ENCODE measurements at regions not wholly inside any gene's neighbourhood (a gene's known extent, or its start where the extent isn't known, plus 50 kb on each side); places are given as distances from the start of the nearest gene placed in this dataset.

GRCh38 chr15:97653896-97654295 is 306.6 kb upstream of the ARRDC4 start:
- peaks cover 0 to 7% (median 3%) of the 10 kb centered on the region in 5 donors for H3K4me1 ChIP-seq (ENCODE audit: control insufficient read depth in 5 of 5, insufficient read depth in 5 of 5, low read length in 5 of 5)
- H3K4me3 ChIP-seq (ENCODE audit: low read depth in 1 of 5, low read length in 5 of 5) = no peak overlapping the region
- no peak overlapping the region for H3K27ac ChIP-seq (ENCODE audit: low read depth, low read length)
- H3K9me3 ChIP-seq (ENCODE audit: control insufficient read depth in 5 of 5, low read length in 5 of 5) = no peaks in the 10 kb centered on the region
- no peak overlapping the region for H3K9ac ChIP-seq (ENCODE audit: low read length in 5 of 5)
- no peaks in the 10 kb centered on the region for H3K36me3 ChIP-seq (ENCODE audit: control insufficient read depth in 5 of 5, insufficient read depth in 5 of 5, low read length in 5 of 5)
- H3K27me3 ChIP-seq (ENCODE audit: control insufficient read depth in 5 of 5, insufficient read depth in 4 of 5, low read length in 5 of 5) = peaks cover 8 to 14% (median 12%) of the 10 kb centered on the region in 5 donors

- Histone ChIP-seq H3K36me3 (ENCODE audit: control insufficient read depth in 5 of 5, insufficient read depth in 5 of 5, low read length in 5 of 5) (no peaks in the 10 kb centered on the region), H3K4me3 (ENCODE audit: low read depth in 1 of 5, low read length in 5 of 5) (no peak overlapping the region), H3K27ac (ENCODE audit: low read depth, low read length) (no peak overlapping the region), H3K4me1 (ENCODE audit: control insufficient read depth in 5 of 5, insufficient read depth in 5 of 5, low read length in 5 of 5) (peaks cover 0 to 7% (median 3%) of the 10 kb centered on the region in 5 donors), H3K27me3 (ENCODE audit: control insufficient read depth in 5 of 5, insufficient read depth in 4 of 5, low read length in 5 of 5) (peaks cover 8 to 14% (median 12%) of the 10 kb centered on the region in 5 donors), H3K9ac (ENCODE audit: low read length in 5 of 5) (no peak overlapping the region), H3K9me3 (ENCODE audit: control insufficient read depth in 5 of 5, low read length in 5 of 5) (no peaks in the 10 kb centered on the region)
These were observed 305.9 kb upstream of the ARRDC4 start for GRCh38 chr15:97654481-97655076.

DNA sequence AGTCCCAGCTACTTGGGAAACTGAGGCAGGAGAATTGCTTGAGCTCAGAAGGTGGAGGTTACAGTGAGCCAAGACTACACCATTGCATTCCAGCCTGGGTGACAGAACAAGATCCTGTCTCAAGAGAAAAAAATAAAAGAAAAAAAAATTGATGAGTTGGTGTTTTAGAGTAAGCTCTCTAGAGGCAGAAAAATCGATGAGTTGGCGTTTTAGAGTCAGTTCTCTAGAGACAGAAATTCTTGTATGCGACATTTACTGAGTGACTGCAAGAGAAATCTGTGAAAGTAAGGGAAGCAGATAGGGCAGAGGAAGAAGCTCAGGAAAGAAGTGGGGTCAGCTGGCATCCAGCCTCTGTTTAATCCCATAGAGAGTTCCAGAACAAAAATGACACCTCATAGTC is 298.7 kb upstream of the ARRDC4 start:
- H3K9ac ChIP-seq (ENCODE audit: low read length in 5 of 5) = no peak overlapping the region
- H3K4me3 ChIP-seq (ENCODE audit: low read depth in 1 of 5, low read length in 5 of 5) = no peak overlapping the region
- H3K36me3 ChIP-seq (ENCODE audit: control insufficient read depth in 5 of 5, insufficient read depth in 5 of 5, low read length in 5 of 5) = no peaks in the 10 kb centered on the region
- peaks cover 0 to 4% (median 0%) of the 10 kb centered on the region in 5 donors for H3K9me3 ChIP-seq (ENCODE audit: control insufficient read depth in 5 of 5, low read length in 5 of 5)
- no peak overlapping the region for H3K27ac ChIP-seq (ENCODE audit: low read depth, low read length)
- H3K27me3 ChIP-seq (ENCODE audit: control insufficient read depth in 5 of 5, insufficient read depth in 4 of 5, low read length in 5 of 5) = no peaks in the 10 kb centered on the region
- H3K4me1 ChIP-seq (ENCODE audit: control insufficient read depth in 5 of 5, insufficient read depth in 5 of 5, low read length in 5 of 5) = peaks cover 0 to 2% (median 0%) of the 10 kb centered on the region in 5 donors

GRCh38 chr15:97672586-97672985 is 287.9 kb upstream of the ARRDC4 start:
- H3K27ac ChIP-seq (ENCODE audit: low read depth, low read length) = no peak overlapping the region
- no peaks in the 10 kb centered on the region for H3K36me3 ChIP-seq (ENCODE audit: control insufficient read depth in 5 of 5, insufficient read depth in 5 of 5, low read length in 5 of 5)
- no peaks in the 10 kb centered on the region for H3K4me1 ChIP-seq (ENCODE audit: control insufficient read depth in 5 of 5, insufficient read depth in 5 of 5, low read length in 5 of 5)
- no peaks in the 10 kb centered on the region for H3K27me3 ChIP-seq (ENCODE audit: control insufficient read depth in 5 of 5, insufficient read depth in 4 of 5, low read length in 5 of 5)
- peaks cover 0 to 4% (median 0%) of the 10 kb centered on the region in 5 donors for H3K9me3 ChIP-seq (ENCODE audit: control insufficient read depth in 5 of 5, low read length in 5 of 5)
- no peak overlapping the region for H3K9ac ChIP-seq (ENCODE audit: low read length in 5 of 5)
- H3K4me3 ChIP-seq (ENCODE audit: low read depth in 1 of 5, low read length in 5 of 5) = no peak overlapping the region

- no peaks in the 10 kb centered on the region for H3K36me3 ChIP-seq (ENCODE audit: control insufficient read depth in 5 of 5, insufficient read depth in 5 of 5, low read length in 5 of 5)
- H3K4me3 ChIP-seq (ENCODE audit: low read depth in 1 of 5, low read length in 5 of 5) = no peak overlapping the region
- H3K9ac ChIP-seq (ENCODE audit: low read length in 5 of 5) = no peak overlapping the region
- no peak overlapping the region for H3K27ac ChIP-seq (ENCODE audit: low read depth, low read length)
- no peaks in the 10 kb centered on the region for H3K27me3 ChIP-seq (ENCODE audit: control insufficient read depth in 5 of 5, insufficient read depth in 4 of 5, low read length in 5 of 5)
- peaks cover 0 to 2% (median 0%) of the 10 kb centered on the region in 5 donors for H3K9me3 ChIP-seq (ENCODE audit: control insufficient read depth in 5 of 5, low read length in 5 of 5)
- H3K4me1 ChIP-seq (ENCODE audit: control insufficient read depth in 5 of 5, insufficient read depth in 5 of 5, low read length in 5 of 5) = no peaks in the 10 kb centered on the region
These were observed 281.8 kb upstream of the ARRDC4 start for GRCh38 chr15:97678656-97679055.

DNA sequence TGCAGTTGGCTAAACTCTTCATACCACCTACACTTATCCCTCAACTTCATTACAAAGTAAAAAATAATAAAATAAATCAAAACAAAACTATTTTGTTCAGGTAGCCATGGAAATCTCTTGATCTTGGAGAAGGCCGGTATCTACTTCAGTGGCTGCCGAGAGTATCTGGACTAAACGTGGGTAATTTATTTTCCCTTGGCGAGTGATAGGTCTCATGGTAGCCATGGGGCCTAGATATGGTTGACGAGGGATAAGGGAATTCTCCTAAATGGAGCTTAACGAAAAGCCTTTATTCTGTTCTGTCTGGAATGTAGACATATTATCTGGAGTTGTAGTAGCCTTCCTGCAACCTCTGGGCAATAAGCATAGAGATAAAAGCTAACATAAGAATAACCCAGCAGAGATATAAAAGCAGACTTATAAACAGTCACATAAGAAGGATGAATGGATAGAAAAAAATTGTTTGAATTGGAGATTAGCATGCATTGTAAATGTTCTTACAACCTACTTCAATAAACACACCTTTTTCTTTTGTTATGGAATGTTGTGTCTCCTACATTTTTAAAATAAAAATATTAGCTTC is 281.3 kb upstream of the ARRDC4 start:
- Histone ChIP-seq H3K27ac (ENCODE audit: low read depth, low read length) (no peak overlapping the region), H3K4me3 (ENCODE audit: low read depth in 1 of 5, low read length in 5 of 5) (no peak overlapping the region), H3K9ac (ENCODE audit: low read length in 5 of 5) (no peak overlapping the region)

GRCh38 chr15:97680606-97681220 is 279.8 kb upstream of the ARRDC4 start:
- Histone ChIP-seq H3K9me3 (ENCODE audit: control insufficient read depth in 5 of 5, low read length in 5 of 5) (no peaks in the 10 kb centered on the region), H3K27me3 (ENCODE audit: control insufficient read depth in 5 of 5, insufficient read depth in 4 of 5, low read length in 5 of 5) (no peaks in the 10 kb centered on the region), H3K27ac (ENCODE audit: low read depth, low read length) (no peak overlapping the region), H3K4me3 (ENCODE audit: low read depth in 1 of 5, low read length in 5 of 5) (no peak overlapping the region), H3K9ac (ENCODE audit: low read length in 5 of 5) (no peak overlapping the region), H3K36me3 (ENCODE audit: control insufficient read depth in 5 of 5, insufficient read depth in 5 of 5, low read length in 5 of 5) (no peaks in the 10 kb centered on the region), H3K4me1 (ENCODE audit: control insufficient read depth in 5 of 5, insufficient read depth in 5 of 5, low read length in 5 of 5) (no peaks in the 10 kb centered on the region)

More for the DNA sequence above, 281.3 kb upstream of the ARRDC4 start:
- no peaks in the 10 kb centered on the region for H3K36me3 ChIP-seq (ENCODE audit: control insufficient read depth in 5 of 5, insufficient read depth in 5 of 5, low read length in 5 of 5)
- H3K9me3 ChIP-seq (ENCODE audit: control insufficient read depth in 5 of 5, low read length in 5 of 5) = peaks cover 0 to 2% (median 0%) of the 10 kb centered on the region in 5 donors
- no peaks in the 10 kb centered on the region for H3K4me1 ChIP-seq (ENCODE audit: control insufficient read depth in 5 of 5, insufficient read depth in 5 of 5, low read length in 5 of 5)
- no peaks in the 10 kb centered on the region for H3K27me3 ChIP-seq (ENCODE audit: control insufficient read depth in 5 of 5, insufficient read depth in 4 of 5, low read length in 5 of 5)

GRCh38 chr15:97683831-97684230 is 276.7 kb upstream of the ARRDC4 start:
- Histone ChIP-seq H3K27ac (ENCODE audit: low read depth, low read length) (no peak overlapping the region), H3K9me3 (ENCODE audit: control insufficient read depth in 5 of 5, low read length in 5 of 5) (no peaks in the 10 kb centered on the region), H3K4me3 (ENCODE audit: low read depth in 1 of 5, low read length in 5 of 5) (no peak overlapping the region), H3K9ac (ENCODE audit: low read length in 5 of 5) (no peak overlapping the region), H3K36me3 (ENCODE audit: control insufficient read depth in 5 of 5, insufficient read depth in 5 of 5, low read length in 5 of 5) (no peaks in the 10 kb centered on the region), H3K27me3 (ENCODE audit: control insufficient read depth in 5 of 5, insufficient read depth in 4 of 5, low read length in 5 of 5) (no peaks in the 10 kb centered on the region), H3K4me1 (ENCODE audit: control insufficient read depth in 5 of 5, insufficient read depth in 5 of 5, low read length in 5 of 5) (no peaks in the 10 kb centered on the region)

DNA sequence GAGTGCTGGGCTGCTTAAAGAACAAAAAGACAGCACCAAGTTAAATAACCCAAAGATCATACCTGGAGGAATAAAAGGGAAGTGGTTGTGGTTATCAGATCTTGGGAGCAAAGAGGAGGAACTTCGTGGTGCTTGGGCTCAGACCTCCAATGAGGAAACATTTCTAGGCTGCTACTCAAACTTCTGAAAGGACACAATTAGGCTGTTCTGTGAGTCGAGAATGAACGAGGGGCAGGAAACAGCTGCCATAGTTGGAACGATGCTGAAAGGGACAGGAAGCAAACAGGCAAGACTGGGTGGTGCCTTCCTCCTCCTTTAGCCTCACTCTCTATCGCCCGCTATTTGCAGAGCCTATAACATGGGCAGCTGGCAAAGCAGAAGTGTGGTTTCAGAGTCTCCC is 276.3 kb upstream of the ARRDC4 start:
- Histone ChIP-seq H3K4me3 (ENCODE audit: low read depth in 1 of 5, low read length in 5 of 5) (no peak overlapping the region), H3K9me3 (ENCODE audit: control insufficient read depth in 5 of 5, low read length in 5 of 5) (no peaks in the 10 kb centered on the region), H3K27me3 (ENCODE audit: control insufficient read depth in 5 of 5, insufficient read depth in 4 of 5, low read length in 5 of 5) (no peaks in the 10 kb centered on the region), H3K9ac (ENCODE audit: low read length in 5 of 5) (no peak overlapping the region), H3K27ac (ENCODE audit: low read depth, low read length) (no peak overlapping the region), H3K4me1 (ENCODE audit: control insufficient read depth in 5 of 5, insufficient read depth in 5 of 5, low read length in 5 of 5) (no peaks in the 10 kb centered on the region), H3K36me3 (ENCODE audit: control insufficient read depth in 5 of 5, insufficient read depth in 5 of 5, low read length in 5 of 5) (no peaks in the 10 kb centered on the region)

DNA sequence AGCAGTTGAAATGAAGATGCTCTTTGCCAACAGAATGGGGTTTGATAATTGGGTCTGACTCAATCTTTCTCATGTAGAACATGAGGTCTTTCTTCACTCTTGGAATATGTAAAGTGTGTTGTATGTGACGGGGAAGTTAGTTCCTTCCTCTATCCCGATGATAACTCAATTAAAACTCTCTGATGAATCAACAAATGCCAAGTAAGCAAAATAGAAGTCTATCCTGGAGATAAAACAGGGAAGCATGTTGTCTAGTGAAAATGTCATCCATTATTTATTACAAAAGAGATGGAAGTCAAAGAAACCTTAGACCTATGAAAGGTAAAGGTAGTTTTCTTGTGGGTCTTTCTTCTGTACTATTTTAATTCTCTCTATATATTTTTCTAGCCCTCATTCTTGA is 274.2 kb upstream of the ARRDC4 start:
- no peak overlapping the region for H3K4me3 ChIP-seq (ENCODE audit: low read depth in 1 of 5, low read length in 5 of 5)
- H3K9ac ChIP-seq (ENCODE audit: low read length in 5 of 5) = no peak overlapping the region

More for the DNA sequence above, 274.2 kb upstream of the ARRDC4 start:
- H3K4me1 ChIP-seq (ENCODE audit: control insufficient read depth in 5 of 5, insufficient read depth in 5 of 5, low read length in 5 of 5) = no peaks in the 10 kb centered on the region
- H3K27ac ChIP-seq (ENCODE audit: low read depth, low read length) = no peak overlapping the region
- no peaks in the 10 kb centered on the region for H3K36me3 ChIP-seq (ENCODE audit: control insufficient read depth in 5 of 5, insufficient read depth in 5 of 5, low read length in 5 of 5)
- no peaks in the 10 kb centered on the region for H3K9me3 ChIP-seq (ENCODE audit: control insufficient read depth in 5 of 5, low read length in 5 of 5)
- no peaks in the 10 kb centered on the region for H3K27me3 ChIP-seq (ENCODE audit: control insufficient read depth in 5 of 5, insufficient read depth in 4 of 5, low read length in 5 of 5)
